HEK293T (cell line): ENCODE measurements at regions not wholly inside any gene's neighbourhood (a gene's known extent, or its start where the extent isn't known, plus 50 kb on each side); places are given as distances from the start of the nearest gene placed in this dataset.
A peak's percentile ranks its signal among the peaks of the same experiment; 100 is the strongest.

ENCODE experiments used
- CTCF ChIA-PET: fragments of 350-600 bp; formaldehyde crosslinking; extraction: SDS; loops from one replicate; lab custom pipeline; 2021; ENCODE audit warnings: antibody characterized with exemption, inconsistent platforms; lab: Yijun Ruan, JAX
- POLR2A ChIA-PET: fragments of 350-600 bp; formaldehyde crosslinking; extraction: SDS; loops from one replicate; lab custom pipeline; 2020; ENCODE audit warnings: antibody characterized with exemption, inconsistent platforms; lab: Yijun Ruan, JAX
- DNase-seq: peaks from one replicate; pipeline ENCODE4 v3.0.0; 2012; ENCODE audit warnings: mixed read lengths; ENCODE audit errors: extremely low spot score
- ARNT ChIP-seq: fragments of 450-650 bp; IDR thresholded peaks from 2 replicates; pipeline ENCODE4 v1.6.1; 2017; ENCODE audit warnings: mild to moderate bottlenecking
- BHLHE40 ChIP-seq: fragments of 450-650 bp; IDR thresholded peaks from 2 replicates; pipeline ENCODE4 v1.6.1; 2016; ENCODE audit warnings: mild to moderate bottlenecking, moderate library complexity, borderline replicate concordance
- ELF4 ChIP-seq: fragments of 450-650 bp; IDR thresholded peaks from 2 replicates; pipeline ENCODE4 v1.6.1; 2017; ENCODE audit warnings: antibody characterized with exemption
- FOXA1 ChIP-seq: fragments of 450-650 bp; IDR thresholded peaks from 2 replicates; pipeline ENCODE4 v1.6.1; 2016; ENCODE audit warnings: mild to moderate bottlenecking
- FOXK2 ChIP-seq: fragments of 450-650 bp; IDR thresholded peaks from 2 replicates; pipeline ENCODE4 v1.6.1; 2016; ENCODE audit warnings: mild to moderate bottlenecking
- FOXM1 ChIP-seq: fragments of 450-650 bp; IDR thresholded peaks from 2 replicates; pipeline ENCODE4 v1.6.1; 2017; ENCODE audit warnings: mild to moderate bottlenecking, borderline replicate concordance
- L3MBTL2 ChIP-seq: fragments of 450-650 bp; conservative IDR thresholded peaks from 2 replicates; pipeline ENCODE4 v1.6.1; 2016; ENCODE audit warnings: mild to moderate bottlenecking
- LEF1 ChIP-seq: fragments of 450-650 bp; IDR thresholded peaks from 2 replicates; pipeline ENCODE4 v1.6.1; 2017; ENCODE audit warnings: mild to moderate bottlenecking, borderline replicate concordance
- NFRKB ChIP-seq: fragments of 450-650 bp; IDR thresholded peaks from 2 replicates; pipeline ENCODE4 v1.6.1; 2016; ENCODE audit warnings: mild to moderate bottlenecking, moderate library complexity
- PKNOX1 ChIP-seq: fragments of 450-650 bp; IDR thresholded peaks from 2 replicates; pipeline ENCODE4 v1.6.1; 2016
- SP1 ChIP-seq: fragments of 450-650 bp; IDR thresholded peaks from 2 replicates; pipeline ENCODE4 v1.6.1; 2017
- SUZ12 ChIP-seq: fragments of 450-650 bp; IDR thresholded peaks from 2 replicates; pipeline ENCODE4 v1.6.1; 2016; ENCODE audit warnings: mild to moderate bottlenecking
- TARDBP ChIP-seq: fragments of 450-650 bp; IDR thresholded peaks from 2 replicates; pipeline ENCODE4 v1.6.1; 2016
- ZNF384 ChIP-seq: fragments of 450-650 bp; IDR thresholded peaks from 2 replicates; pipeline ENCODE4 v1.6.1; 2016

GRCh38 chrX:40473460-40474204 lies 107.1 kb upstream of the ATP6AP2 start:
- CTCF ChIA-PET: no interaction called here
- no peak for TF ChIP-seq FOXA1
- TF ChIP-seq NFRKB: no peak
- no peak for TF ChIP-seq PKNOX1
- no peak for DNase-seq
- POLR2A ChIA-PET: no interaction called here

- POLR2A ChIA-PET: interaction anchor here (0.7 kb wide), 1 partner anchor 193 kb away, joined by 3 read pairs; no protein-coding TSS in a partner anchor
- peak; percentile 38 for DNase-seq
- TF ChIP-seq LEF1: no peak
- peak; percentile 50 for TF ChIP-seq L3MBTL2
- CTCF ChIA-PET: no interaction called here
Measured at GRCh38 chrX:40471965-40472648, 108.7 kb upstream of the ATP6AP2 start.

GRCh38 chrX:40470830-40471429 lies 109.8 kb upstream of the ATP6AP2 start:
- POLR2A ChIA-PET: no interaction called here
- CTCF ChIA-PET: interaction anchor here (0.5 kb wide), 1 partner anchor 328 kb away, joined by 3 read pairs; no protein-coding TSS in a partner anchor
- DNase-seq: peak; percentile 51
- TF ChIP-seq ARNT: no peak
- TF ChIP-seq LEF1: no peak
- no peak for TF ChIP-seq FOXK2
- TF ChIP-seq NFRKB: no peak
- no peak for TF ChIP-seq FOXM1
- no peak for TF ChIP-seq SUZ12
- no peak for TF ChIP-seq BHLHE40
- TF ChIP-seq SP1: no peak
- TF ChIP-seq ZNF384: no peak

- POLR2A ChIA-PET: no interaction called here
- TF ChIP-seq PKNOX1 (peak; percentile 67), TARDBP (no peak), ZNF384 (no peak)
- no peak for DNase-seq
- CTCF ChIA-PET: no interaction called here
Measured at GRCh38 chrX:40469316-40469715, 111.5 kb upstream of the ATP6AP2 start.

GRCh38 chrX:40468033-40468846 lies 112.5 kb upstream of the ATP6AP2 start:
- TF ChIP-seq NFRKB (no peak), ARNT (no peak), SP1 (no peak), PKNOX1 (no peak)
- peak; percentile 46 for DNase-seq
- POLR2A ChIA-PET: interaction anchor here (0.8 to 1.0 kb wide), 2 partner anchors 100 to 292 kb away, joined by 3 read pairs; no protein-coding TSS in a partner anchor
- CTCF ChIA-PET: interaction anchor here (0.6 to 1.6 kb wide), 4 partner anchors 70 to 190 kb away, joined by 3 to 4 read pairs (median 4); no protein-coding TSS in a partner anchor

- no peak for TF ChIP-seq NFRKB
- TF ChIP-seq SP1: no peak
- no peak for TF ChIP-seq BHLHE40
- TF ChIP-seq ELF4: no peak
- no peak for TF ChIP-seq FOXA1
- no peak for TF ChIP-seq L3MBTL2
- no peak for TF ChIP-seq PKNOX1
- no peak for TF ChIP-seq TARDBP
- TF ChIP-seq FOXK2: no peak
- TF ChIP-seq ARNT: no peak
- no peak for TF ChIP-seq SUZ12
- ChIA-PET CTCF (interaction anchor here (0.7 to 1.6 kb wide), 2 partner anchors 71 to 149 kb away, joined by 3 to 4 read pairs; no protein-coding TSS in a partner anchor), POLR2A (interaction anchor here (1.0 kb wide), 1 partner anchor 99 kb away, joined by 3 read pairs; no protein-coding TSS in a partner anchor)
- DNase-seq: no peak
Measured at GRCh38 chrX:40467454-40467853, 113.3 kb upstream of the ATP6AP2 start.
